ENCODE measurements at regions not wholly inside any gene's neighbourhood (a gene's known extent, or its start where the extent isn't known, plus 50 kb on each side); places are given as distances from the start of the nearest gene placed in this dataset.

DNA sequence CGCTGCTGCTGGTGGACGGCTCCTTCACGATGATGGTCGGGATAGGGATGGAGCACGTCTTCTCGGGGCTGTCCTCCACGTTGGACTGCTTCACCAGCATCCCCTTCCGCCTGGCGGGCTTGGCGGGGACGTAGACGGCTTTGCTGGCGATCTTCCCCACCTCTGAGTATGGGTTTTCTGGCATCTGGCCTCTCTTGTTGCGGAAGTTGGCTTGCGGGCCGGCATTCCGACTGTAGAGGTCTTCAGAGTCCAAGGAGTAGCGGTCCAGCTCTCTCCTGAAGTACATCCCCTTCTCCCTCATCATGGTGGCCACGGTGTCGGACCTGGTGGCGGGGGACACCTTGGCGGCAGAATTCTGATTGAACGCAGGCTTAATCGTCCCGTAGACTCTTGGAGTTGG, 88.8 kb downstream of the CTTN start:
- TF ChIP-seq, protein P1, sequence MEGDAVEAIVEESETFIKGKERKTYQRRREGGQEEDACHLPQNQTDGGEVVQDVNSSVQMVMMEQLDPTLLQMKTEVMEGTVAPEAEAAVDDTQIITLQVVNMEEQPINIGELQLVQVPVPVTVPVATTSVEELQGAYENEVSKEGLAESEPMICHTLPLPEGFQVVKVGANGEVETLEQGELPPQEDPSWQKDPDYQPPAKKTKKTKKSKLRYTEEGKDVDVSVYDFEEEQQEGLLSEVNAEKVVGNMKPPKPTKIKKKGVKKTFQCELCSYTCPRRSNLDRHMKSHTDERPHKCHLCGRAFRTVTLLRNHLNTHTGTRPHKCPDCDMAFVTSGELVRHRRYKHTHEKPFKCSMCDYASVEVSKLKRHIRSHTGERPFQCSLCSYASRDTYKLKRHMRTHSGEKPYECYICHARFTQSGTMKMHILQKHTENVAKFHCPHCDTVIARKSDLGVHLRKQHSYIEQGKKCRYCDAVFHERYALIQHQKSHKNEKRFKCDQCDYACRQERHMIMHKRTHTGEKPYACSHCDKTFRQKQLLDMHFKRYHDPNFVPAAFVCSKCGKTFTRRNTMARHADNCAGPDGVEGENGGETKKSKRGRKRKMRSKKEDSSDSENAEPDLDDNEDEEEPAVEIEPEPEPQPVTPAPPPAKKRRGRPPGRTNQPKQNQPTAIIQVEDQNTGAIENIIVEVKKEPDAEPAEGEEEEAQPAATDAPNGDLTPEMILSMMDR (IDR thresholded peaks at IDR 0.05; ENCODE audit: borderline replicate concordance, extremely low read depth, low read length, poor library complexity, severe bottlenecking), result no peak
- no peak for TF ChIP-seq EZH2 (IDR thresholded peaks at IDR 0.05; ENCODE audit: borderline replicate concordance, low read depth, low read length, severe bottlenecking)
